Panc1 (cell line): ENCODE measurements at regions not wholly inside any gene's neighbourhood (a gene's known extent, or its start where the extent isn't known, plus 50 kb on each side); places are given as distances from the start of the nearest gene placed in this dataset.

ENCODE experiments used
- ATAC-seq: fragments of 200-7000 bp; cut with Tn5 transposase; 2 replicates; pipeline ENCODE4 v1.9.1; 2020; ENCODE audit warnings: mild to moderate bottlenecking, moderate library complexity
- BruUV-seq: library from RNA; stranded (reverse); fragments of 400-500 nt; replicated peaks from 2 replicates; lab custom pipeline; 2021; lab: Mats Ljungman, UMichigan
- CTCF ChIA-PET: fragments of 300-600 bp; sonication (Branson Sonifier 250); formaldehyde crosslinking; loops from one replicate; lab custom pipeline; 2022; ENCODE audit warnings: antibody characterized with exemption; lab: Charles Lee
- POLR2A ChIA-PET: fragments of 300-600 bp; sonication (Branson Sonifier 250); formaldehyde crosslinking; loops from one replicate; lab custom pipeline; 2022; ENCODE audit warnings: antibody characterized with exemption; lab: Charles Lee
- DNase-seq: peaks from one replicate; pipeline ENCODE4 v3.0.0-alpha.2; 2010; ENCODE audit warnings: low read depth, low spot score
- H3K27ac ChIP-seq: 2 replicates; pipeline ENCODE4 v1.5.1; 2011; ENCODE audit warnings: mild to moderate bottlenecking, low read length, inconsistent platforms
- H3K27me3 ChIP-seq: fragments of 200-500 bp; sonication (Bioruptor generic); 2 replicates; pipeline ENCODE4 v1.6.0; 2014; ENCODE audit warnings: low read length, inconsistent platforms; ENCODE audit not compliant: control insufficient read depth, insufficient read depth
- H3K36me3 ChIP-seq: fragments of 200-500 bp; sonication (Bioruptor generic); 2 replicates; pipeline ENCODE4 v1.5.1; 2014; ENCODE audit warnings: inconsistent platforms, mild to moderate bottlenecking, low read length, moderate library complexity; ENCODE audit not compliant: control insufficient read depth, insufficient read depth
- H3K4me1 ChIP-seq: 2 replicates; pipeline ENCODE4 v1.5.1; 2011; ENCODE audit warnings: inconsistent platforms, mild to moderate bottlenecking, low read length, moderate library complexity; ENCODE audit not compliant: control insufficient read depth, insufficient read depth
- H3K4me3 ChIP-seq, 2 experiments: 2 replicates each; pipeline ENCODE4 v1.5.1; 2011 to 2012; ENCODE audit warnings: low read depth in 2 of 2, low read length in 2 of 2, mild to moderate bottlenecking in 2 of 2, inconsistent platforms in 1 of 2, moderate library complexity in 1 of 2
- H3K9me3 ChIP-seq: fragments of 200-500 bp; sonication (Bioruptor generic); 2 replicates; pipeline ENCODE4 v1.5.1; 2014; ENCODE audit warnings: low read depth, mild to moderate bottlenecking, inconsistent platforms, low read length, moderate library complexity; ENCODE audit not compliant: control insufficient read depth, insufficient read depth
- POLR2AphosphoS5 ChIP-seq: IDR thresholded peaks from 2 replicates; pipeline ENCODE4 v1.6.1; 2012; ENCODE audit warnings: mild to moderate bottlenecking, low read depth, low read length, moderate library complexity
- SIN3A ChIP-seq: IDR thresholded peaks from 2 replicates; pipeline ENCODE4 v1.6.1; 2012; ENCODE audit warnings: low read depth, mild to moderate bottlenecking, low read length, moderate library complexity, borderline replicate concordance; ENCODE audit not compliant: insufficient read depth
- TCF7L2 ChIP-seq: IDR thresholded peaks from 2 replicates; pipeline ENCODE4 v1.6.1; 2011; ENCODE audit warnings: mild to moderate bottlenecking, low read depth, low read length, inconsistent platforms
- in situ Hi-C: cut with HindIII; loops from 2 replicates; pipeline ENCODE4 v1.10.0; 2016; ENCODE audit warnings: low sequenced_read_pairs, low pct_unique_long_range_greater_than_20kb
- intact Hi-C: fragments of 100-400 bp; cut with micrococcal nuclease; formaldehyde crosslinking; loops from one replicate; pipeline ENCODE4 v1.10.0; 2022; ENCODE audit not compliant: unreplicated experiment
- TF ChIP-seq, protein P1 (sequence below): fragments of 450-650 bp; IDR thresholded peaks from 2 replicates; pipeline ENCODE4 v1.5.1; 2017; ENCODE audit warnings: mild to moderate bottlenecking
- TF ChIP-seq, protein P2 (sequence below), 2 experiments: IDR thresholded peaks; 2 replicates each; pipeline ENCODE4 v1.6.1; 2011 to 2012; ENCODE audit warnings: low read depth in 2 of 2, control low read depth in 1 of 2, low read length in 1 of 2, mild to moderate bottlenecking in 1 of 2, moderate library complexity in 1 of 2; ENCODE audit not compliant: insufficient read depth in 1 of 2

DNA sequence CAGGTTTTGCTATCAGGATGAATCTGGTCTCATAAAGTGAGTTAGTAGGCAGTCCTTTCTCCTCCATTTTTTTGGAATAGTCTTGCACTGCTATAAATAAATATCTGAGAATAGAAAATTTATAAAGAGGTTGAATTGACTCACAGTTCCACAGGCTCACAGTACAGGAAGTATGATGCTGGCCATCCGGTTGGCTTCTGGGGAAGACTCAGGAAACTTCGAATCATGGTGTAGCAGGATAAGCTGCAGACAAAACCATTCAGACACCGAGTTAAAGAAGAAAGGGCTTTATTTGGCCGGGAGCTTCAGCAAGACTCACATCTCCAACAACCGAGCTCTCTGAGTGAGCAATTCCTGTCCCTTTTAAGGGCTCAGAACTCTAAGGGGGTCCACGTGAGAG, 348.2 kb downstream of the KCTD8 start:
- POLR2A ChIA-PET: no interaction called here
- no peak for ATAC-seq
- BruUV-seq: no TSS peak
- CTCF ChIA-PET: no interaction called here
- TF ChIP-seq, protein P1, sequence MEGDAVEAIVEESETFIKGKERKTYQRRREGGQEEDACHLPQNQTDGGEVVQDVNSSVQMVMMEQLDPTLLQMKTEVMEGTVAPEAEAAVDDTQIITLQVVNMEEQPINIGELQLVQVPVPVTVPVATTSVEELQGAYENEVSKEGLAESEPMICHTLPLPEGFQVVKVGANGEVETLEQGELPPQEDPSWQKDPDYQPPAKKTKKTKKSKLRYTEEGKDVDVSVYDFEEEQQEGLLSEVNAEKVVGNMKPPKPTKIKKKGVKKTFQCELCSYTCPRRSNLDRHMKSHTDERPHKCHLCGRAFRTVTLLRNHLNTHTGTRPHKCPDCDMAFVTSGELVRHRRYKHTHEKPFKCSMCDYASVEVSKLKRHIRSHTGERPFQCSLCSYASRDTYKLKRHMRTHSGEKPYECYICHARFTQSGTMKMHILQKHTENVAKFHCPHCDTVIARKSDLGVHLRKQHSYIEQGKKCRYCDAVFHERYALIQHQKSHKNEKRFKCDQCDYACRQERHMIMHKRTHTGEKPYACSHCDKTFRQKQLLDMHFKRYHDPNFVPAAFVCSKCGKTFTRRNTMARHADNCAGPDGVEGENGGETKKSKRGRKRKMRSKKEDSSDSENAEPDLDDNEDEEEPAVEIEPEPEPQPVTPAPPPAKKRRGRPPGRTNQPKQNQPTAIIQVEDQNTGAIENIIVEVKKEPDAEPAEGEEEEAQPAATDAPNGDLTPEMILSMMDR: no peak
- TF ChIP-seq TCF7L2 (no peak), SIN3A (no peak), POLR2AphosphoS5 (no peak)
- TF ChIP-seq, protein P2, sequence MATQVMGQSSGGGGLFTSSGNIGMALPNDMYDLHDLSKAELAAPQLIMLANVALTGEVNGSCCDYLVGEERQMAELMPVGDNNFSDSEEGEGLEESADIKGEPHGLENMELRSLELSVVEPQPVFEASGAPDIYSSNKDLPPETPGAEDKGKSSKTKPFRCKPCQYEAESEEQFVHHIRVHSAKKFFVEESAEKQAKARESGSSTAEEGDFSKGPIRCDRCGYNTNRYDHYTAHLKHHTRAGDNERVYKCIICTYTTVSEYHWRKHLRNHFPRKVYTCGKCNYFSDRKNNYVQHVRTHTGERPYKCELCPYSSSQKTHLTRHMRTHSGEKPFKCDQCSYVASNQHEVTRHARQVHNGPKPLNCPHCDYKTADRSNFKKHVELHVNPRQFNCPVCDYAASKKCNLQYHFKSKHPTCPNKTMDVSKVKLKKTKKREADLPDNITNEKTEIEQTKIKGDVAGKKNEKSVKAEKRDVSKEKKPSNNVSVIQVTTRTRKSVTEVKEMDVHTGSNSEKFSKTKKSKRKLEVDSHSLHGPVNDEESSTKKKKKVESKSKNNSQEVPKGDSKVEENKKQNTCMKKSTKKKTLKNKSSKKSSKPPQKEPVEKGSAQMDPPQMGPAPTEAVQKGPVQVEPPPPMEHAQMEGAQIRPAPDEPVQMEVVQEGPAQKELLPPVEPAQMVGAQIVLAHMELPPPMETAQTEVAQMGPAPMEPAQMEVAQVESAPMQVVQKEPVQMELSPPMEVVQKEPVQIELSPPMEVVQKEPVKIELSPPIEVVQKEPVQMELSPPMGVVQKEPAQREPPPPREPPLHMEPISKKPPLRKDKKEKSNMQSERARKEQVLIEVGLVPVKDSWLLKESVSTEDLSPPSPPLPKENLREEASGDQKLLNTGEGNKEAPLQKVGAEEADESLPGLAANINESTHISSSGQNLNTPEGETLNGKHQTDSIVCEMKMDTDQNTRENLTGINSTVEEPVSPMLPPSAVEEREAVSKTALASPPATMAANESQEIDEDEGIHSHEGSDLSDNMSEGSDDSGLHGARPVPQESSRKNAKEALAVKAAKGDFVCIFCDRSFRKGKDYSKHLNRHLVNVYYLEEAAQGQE (IDR thresholded peaks at IDR 0.05; ENCODE audit: insufficient read depth in 1 of 2, low read depth in 2 of 2, low read length in 1 of 2): no peak
- Histone ChIP-seq H3K4me3 (no peak overlapping the region), H3K27me3 (no peaks in the 10 kb centered on the region), H3K9me3 (no peaks in the 10 kb centered on the region), H3K4me1 (no peaks in the 10 kb centered on the region), H3K27ac (no peak overlapping the region), H3K36me3 (no peaks in the 10 kb centered on the region)
- DNase-seq: no peak
- in situ Hi-C loops: no loop called here
- intact Hi-C loops: no loop called here

DNA sequence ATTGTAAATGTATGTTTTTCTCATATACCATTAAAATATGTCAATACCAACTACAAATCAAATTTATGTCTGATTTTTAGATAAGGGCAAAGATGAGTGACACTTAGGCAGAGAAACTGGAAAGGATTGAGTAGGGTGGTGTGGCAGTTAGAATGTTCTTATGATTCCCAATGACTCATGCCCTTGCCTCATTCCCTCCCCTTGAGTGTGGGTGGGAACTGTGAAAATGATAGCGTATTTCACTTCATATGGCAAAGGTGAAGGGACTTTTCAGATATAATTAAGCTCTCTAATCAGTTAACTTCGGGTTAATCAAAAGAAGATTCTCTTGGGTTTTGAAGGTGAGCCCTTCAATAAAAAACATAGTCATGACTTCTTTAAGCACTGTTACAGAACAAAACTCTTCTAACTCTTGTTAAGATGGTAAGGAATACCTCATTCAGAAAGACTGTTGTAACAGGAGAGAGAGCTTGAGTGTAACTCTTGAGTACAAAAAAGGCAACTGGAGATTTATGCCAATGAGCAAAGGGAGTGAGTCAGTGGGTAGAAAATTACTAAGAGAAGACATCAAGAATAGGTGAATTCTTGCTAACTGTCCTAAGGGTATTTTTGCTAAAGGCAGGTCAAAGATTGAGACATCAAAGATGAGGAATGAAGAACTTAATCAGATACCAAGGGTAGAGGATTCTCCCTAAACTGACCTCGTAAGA, 329.5 kb downstream of the KCTD8 start:
- TF ChIP-seq TCF7L2: no peak
- TF ChIP-seq POLR2AphosphoS5: no peak
- TF ChIP-seq, protein P2 (IDR thresholded peaks at IDR 0.05; ENCODE audit: insufficient read depth in 1 of 2, low read depth in 2 of 2, low read length in 1 of 2): no peak
- TF ChIP-seq, protein P1: no peak
- no peak for TF ChIP-seq SIN3A
- intact Hi-C loops (no loop called here), in situ Hi-C loops (no loop called here)
- BruUV-seq: no TSS peak
- no peaks in the 10 kb centered on the region for H3K36me3 ChIP-seq
- H3K4me3 ChIP-seq: no peak overlapping the region
- H3K27me3 ChIP-seq: no peaks in the 10 kb centered on the region
- no peaks in the 10 kb centered on the region for H3K9me3 ChIP-seq
- DNase-seq: no peak
- CTCF ChIA-PET: no interaction called here
- H3K4me1 ChIP-seq: no peaks in the 10 kb centered on the region
- POLR2A ChIA-PET: no interaction called here
- no peak for ATAC-seq
- H3K27ac ChIP-seq: no peak overlapping the region
